GM18505 (cell line): ENCODE measurements at regions not wholly inside any gene's neighbourhood (a gene's known extent, or its start where the extent isn't known, plus 50 kb on each side); places are given as distances from the start of the nearest gene placed in this dataset.

Source experiments
- ATAC-seq: cut with Tn5 transposase; IDR thresholded peaks from one replicate; pipeline ENCODE4 v1.9.1; 2021; ENCODE audit not compliant: unreplicated experiment
- POLR2A ChIP-seq: IDR thresholded peaks from 4 replicates; pipeline ENCODE4 v1.6.1; 2011; ENCODE audit warnings: borderline replicate concordance; ENCODE audit not compliant: insufficient read depth, insufficient read length; ENCODE audit errors: extremely low read depth

DNA sequence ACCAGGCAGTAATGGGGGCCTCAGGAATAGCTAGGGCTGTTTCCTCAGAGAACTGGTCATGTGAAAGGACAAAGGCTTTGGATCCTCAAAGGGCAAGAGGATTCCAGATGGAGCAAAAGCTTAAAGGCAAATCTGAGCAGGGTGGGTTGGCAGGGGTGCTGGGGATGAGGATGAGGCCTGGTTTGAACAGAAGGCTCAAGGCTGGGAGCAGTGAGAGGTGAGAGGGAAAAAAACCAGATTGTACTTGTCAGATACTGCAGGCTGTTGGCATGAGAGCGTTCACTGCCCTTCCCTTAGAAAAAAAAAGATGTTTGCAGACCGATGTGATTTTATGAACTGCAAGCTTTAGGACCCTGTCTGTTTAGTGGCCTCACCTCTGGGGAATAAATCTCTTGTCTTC lies 63.4 kb downstream of the PABIR2 start:
- ATAC-seq = no peak
- TF ChIP-seq POLR2A = no peak

DNA sequence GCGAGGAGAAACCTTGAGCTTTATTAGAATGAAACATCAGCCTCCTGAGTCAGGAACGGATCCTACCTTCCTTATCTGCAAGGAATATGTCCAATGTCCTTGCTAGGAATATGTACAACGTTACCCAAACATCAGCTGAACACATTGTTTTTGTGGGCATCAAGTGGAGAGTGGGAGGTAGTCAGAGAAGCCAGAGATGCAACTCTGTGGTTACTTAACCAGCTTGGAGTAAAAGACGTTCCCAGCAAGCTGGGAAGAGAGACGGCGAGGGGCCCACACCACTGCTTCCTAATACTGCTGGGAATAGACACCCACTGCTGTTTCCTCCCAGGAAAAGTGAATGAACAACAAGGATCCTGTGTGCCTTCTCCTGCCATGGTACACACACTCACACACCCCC lies 64.3 kb downstream of the PABIR2 start:
- no peak for ATAC-seq
- TF ChIP-seq POLR2A = no peak

- no peak for ATAC-seq
- no peak for TF ChIP-seq POLR2A
Observed at GRCh38 chrX:134732152-134732551, 64.9 kb downstream of the PABIR2 start.

DNA sequence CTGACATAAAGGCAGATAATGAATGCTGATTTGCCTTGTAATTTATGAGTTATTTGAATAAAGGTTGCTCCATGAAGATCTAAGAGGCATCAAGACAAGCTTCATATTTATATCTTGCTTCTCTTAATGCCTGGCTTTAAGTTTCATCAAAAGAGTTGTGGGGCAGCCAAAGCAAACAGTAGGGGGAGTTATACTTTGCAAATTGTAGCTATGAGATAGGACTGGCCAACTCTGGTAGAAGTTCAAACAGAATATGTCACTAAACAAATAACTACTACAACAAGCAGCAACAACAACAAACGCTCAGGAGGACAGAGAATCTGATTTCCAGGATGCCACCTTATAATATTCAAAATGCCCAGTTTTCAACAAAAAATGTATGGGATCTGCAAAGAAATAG lies 69.1 kb upstream of the PLAC1 start:
- no peak for TF ChIP-seq POLR2A
- ATAC-seq = no peak

- ATAC-seq = no peak
- no peak for TF ChIP-seq POLR2A
Observed at GRCh38 chrX:134725103-134725690, 66.9 kb upstream of the PLAC1 start.

DNA sequence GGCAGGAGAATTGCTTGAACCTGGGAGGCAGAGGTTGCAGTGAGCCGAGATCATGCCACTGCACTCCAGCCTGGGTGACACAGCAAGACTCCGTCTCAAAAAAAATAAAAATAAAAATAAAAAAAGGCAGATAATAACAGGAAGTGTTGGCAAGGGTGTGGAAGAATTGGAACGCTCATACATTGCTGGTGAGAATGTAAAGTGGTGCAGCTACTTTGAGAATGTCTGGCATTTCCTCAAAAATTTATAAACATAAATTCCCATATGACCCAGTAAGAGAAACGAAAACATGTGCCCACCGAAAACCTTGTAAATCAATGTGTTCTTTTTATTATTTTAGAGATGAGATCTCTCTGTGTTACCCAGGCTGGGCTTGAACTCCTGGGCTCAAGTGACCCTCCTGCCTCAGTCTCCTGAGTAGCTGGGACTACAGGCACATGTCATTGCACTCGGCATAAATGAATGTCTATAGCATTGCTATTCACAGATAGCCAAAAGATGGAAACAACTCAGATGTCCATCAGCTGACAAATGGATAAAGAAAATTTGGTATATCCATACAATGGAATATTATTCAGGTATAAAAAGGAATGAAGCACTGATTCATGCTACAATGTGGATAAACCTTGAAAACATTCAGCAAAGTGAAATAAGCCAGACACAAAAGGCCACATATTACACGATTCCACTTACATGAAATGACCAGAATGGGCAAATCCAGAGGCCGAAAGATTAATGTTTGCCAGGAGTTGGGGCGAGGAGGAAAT lies 63.7 kb upstream of the PLAC1 start:
- no peak for ATAC-seq

GRCh38 chrX:134718966-134719317 lies 60.7 kb upstream of the PLAC1 start:
- TF ChIP-seq POLR2A = no peak

More for the DNA sequence above, 63.7 kb upstream of the PLAC1 start:
- no peak for TF ChIP-seq POLR2A

GRCh38 chrX:134718105-134718965 lies 60.1 kb upstream of the PLAC1 start:
- no peak for ATAC-seq
- no peak for TF ChIP-seq POLR2A

More at GRCh38 chrX:134718966-134719317, 60.7 kb upstream of the PLAC1 start:
- peak; percentile 58 for ATAC-seq

DNA sequence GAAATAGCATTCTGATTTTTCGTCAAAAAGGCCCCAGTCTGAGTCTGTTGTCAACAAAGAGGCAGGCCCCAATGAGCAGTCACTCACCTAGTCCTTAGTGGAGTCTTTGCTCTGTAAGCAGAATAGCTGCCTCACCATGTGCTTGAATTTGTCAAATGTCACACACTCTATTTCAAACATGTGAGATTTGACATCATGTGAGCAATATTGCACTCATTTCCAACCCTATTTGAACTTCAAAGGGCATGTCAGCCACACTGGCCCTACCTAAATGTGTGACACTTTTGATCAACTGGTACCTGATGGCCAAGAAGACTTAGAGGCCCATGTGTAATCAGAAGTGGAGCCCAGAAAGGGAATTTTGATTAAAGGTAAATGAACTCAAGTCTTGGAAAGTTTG lies 59.4 kb upstream of the PLAC1 start:
- no peak for ATAC-seq

GRCh38 chrX:134716620-134717012 lies 58.3 kb upstream of the PLAC1 start:
- TF ChIP-seq POLR2A = no peak
- ATAC-seq = no peak

More for the DNA sequence above, 59.4 kb upstream of the PLAC1 start:
- TF ChIP-seq POLR2A = no peak

- no peak for TF ChIP-seq POLR2A
- ATAC-seq = no peak
Observed at GRCh38 chrX:134715930-134716619, 57.8 kb upstream of the PLAC1 start.

DNA sequence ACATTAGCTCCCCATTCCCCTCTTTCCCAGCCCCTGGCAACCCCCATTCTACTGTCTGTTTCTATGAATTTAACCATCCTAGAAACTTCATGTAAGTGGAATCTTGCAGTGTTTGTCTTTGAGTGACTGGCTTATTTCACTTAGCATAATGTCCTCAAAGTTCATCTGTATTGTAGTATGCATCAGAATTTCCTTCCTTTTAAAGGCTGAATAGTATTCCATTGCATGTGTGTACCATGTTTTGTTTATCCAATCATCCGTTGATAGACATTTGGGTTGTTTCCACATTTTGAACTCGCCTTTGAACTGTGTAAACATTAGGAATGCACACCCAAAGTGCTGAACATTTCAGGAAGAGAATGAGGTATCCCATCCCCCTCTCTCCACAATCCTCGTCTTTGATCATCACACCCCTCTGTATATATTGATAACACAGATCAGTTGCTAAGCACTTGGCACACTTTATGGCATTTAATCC lies 56.4 kb upstream of the PLAC1 start:
- no peak for TF ChIP-seq POLR2A
- no peak for ATAC-seq

DNA sequence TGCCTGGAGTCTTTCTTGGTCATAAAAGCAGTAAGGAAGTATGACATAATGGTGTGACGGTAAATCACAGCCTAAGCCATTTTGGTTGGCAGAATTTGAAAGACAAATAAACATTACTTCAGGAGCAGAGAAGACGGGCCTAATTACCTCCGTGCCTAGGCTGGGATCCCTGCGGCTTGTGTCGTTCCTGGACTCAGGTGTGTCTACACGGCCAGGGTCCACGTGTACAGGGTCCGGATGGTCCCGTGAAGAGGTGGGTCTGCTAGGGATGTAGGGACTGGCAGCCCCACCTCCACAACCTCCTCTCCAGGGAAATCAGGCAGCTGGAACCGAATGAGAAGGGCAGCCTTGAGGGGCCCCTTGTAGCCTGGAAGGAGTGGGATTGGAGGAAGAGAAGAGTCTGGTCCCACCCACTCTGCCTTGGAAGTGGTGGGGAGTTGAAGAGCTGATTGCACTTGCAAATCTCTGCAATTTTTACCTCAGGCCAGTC lies 55.4 kb upstream of the PLAC1 start:
- ATAC-seq = no peak

More for the DNA sequence above, 55.4 kb upstream of the PLAC1 start:
- TF ChIP-seq POLR2A = no peak
